GM18508 (cell line): ENCODE measurements at regions not wholly inside any gene's neighbourhood (a gene's known extent, or its start where the extent isn't known, plus 50 kb on each side); places are given as distances from the start of the nearest gene placed in this dataset.

Experiments
- ATAC-seq: cut with Tn5 transposase; IDR thresholded peaks from one replicate; pipeline ENCODE4 v1.9.1; 2021; ENCODE audit warnings: moderate number of reproducible peaks; ENCODE audit not compliant: insufficient read depth, unreplicated experiment

- ATAC-seq = no peak
Observed at GRCh38 chr13:68390987-68391386, 1160.9 kb upstream of the PCDH9 start.

- ATAC-seq = no peak
Observed at GRCh38 chr13:68386808-68387207, 1156.7 kb upstream of the PCDH9 start.

GRCh38 chr13:68380041-68380973 lies 1150.2 kb upstream of the PCDH9 start:
- ATAC-seq = no peak

- ATAC-seq = no peak
Observed at GRCh38 chr13:68378294-68378693, 1148.2 kb upstream of the PCDH9 start.

GRCh38 chr13:68375004-68375403 lies 1144.9 kb upstream of the PCDH9 start:
- ATAC-seq = no peak

- ATAC-seq = no peak
Observed at GRCh38 chr13:68369739-68370138, 1139.6 kb upstream of the PCDH9 start.

GRCh38 chr13:68368922-68369321 lies 1138.8 kb upstream of the PCDH9 start:
- no peak for ATAC-seq

GRCh38 chr13:68359105-68359504 lies 1129.0 kb upstream of the PCDH9 start:
- ATAC-seq = no peak

GRCh38 chr13:68358294-68358705 lies 1128.2 kb upstream of the PCDH9 start:
- no peak for ATAC-seq

GRCh38 chr13:68350554-68350953 lies 1120.4 kb upstream of the PCDH9 start:
- ATAC-seq = no peak

- no peak for ATAC-seq
Observed at GRCh38 chr13:68347220-68347619, 1117.1 kb upstream of the PCDH9 start.

GRCh38 chr13:68345963-68346531 lies 1115.9 kb upstream of the PCDH9 start:
- ATAC-seq = no peak

GRCh38 chr13:68323124-68323523 lies 1093.0 kb upstream of the PCDH9 start:
- no peak for ATAC-seq

GRCh38 chr13:68319384-68319783 lies 1089.2 kb upstream of the PCDH9 start:
- no peak for ATAC-seq

GRCh38 chr13:68304286-68304893 lies 1074.3 kb upstream of the PCDH9 start:
- peak; percentile 70 for ATAC-seq

- ATAC-seq = no peak
Observed at GRCh38 chr13:68293631-68294030, 1063.5 kb upstream of the PCDH9 start.

- no peak for ATAC-seq
Observed at GRCh38 chr13:68292601-68293000, 1062.5 kb upstream of the PCDH9 start.

- ATAC-seq = no peak
Observed at GRCh38 chr13:68291595-68291994, 1061.5 kb upstream of the PCDH9 start.

- no peak for ATAC-seq
Observed at GRCh38 chr13:68275758-68276157, 1045.6 kb upstream of the PCDH9 start.

GRCh38 chr13:68272652-68273051 lies 1042.5 kb upstream of the PCDH9 start:
- no peak for ATAC-seq

- ATAC-seq = no peak
Observed at GRCh38 chr13:68264692-68265091, 1034.6 kb upstream of the PCDH9 start.
